GM10266 (cell line): ENCODE measurements at regions not wholly inside any gene's neighbourhood (a gene's known extent, or its start where the extent isn't known, plus 50 kb on each side); places are given as distances from the start of the nearest gene placed in this dataset.

Experiments
- DNase-seq: peaks from one replicate; pipeline ENCODE4 v3.0.0; 2012; ENCODE audit errors: extremely low spot score
- CTCF ChIP-seq: IDR thresholded peaks from 2 replicates; pipeline ENCODE4 v1.5.1; 2012; ENCODE audit warnings: mild to moderate bottlenecking, low read depth; ENCODE audit not compliant: control insufficient read depth, insufficient read depth; ENCODE audit errors: missing control alignments

- DNase-seq: no peak
- no peak for TF ChIP-seq CTCF
Measured at GRCh38 chr2:241970716-241971115, 101.2 kb downstream of the RTP5 start.

- DNase-seq: no peak
- TF ChIP-seq CTCF: no peak
Measured at GRCh38 chr2:241974096-241974495, 104.6 kb downstream of the RTP5 start.

GRCh38 chr2:241974851-241975592, 105.5 kb downstream of the RTP5 start:
- TF ChIP-seq CTCF: no peak
- DNase-seq: no peak

- TF ChIP-seq CTCF: no peak
- DNase-seq: no peak
Measured at GRCh38 chr2:241975593-241976284, 106.2 kb downstream of the RTP5 start.

GRCh38 chr2:241976296-241976695, 106.8 kb downstream of the RTP5 start:
- no peak for DNase-seq
- no peak for TF ChIP-seq CTCF

- TF ChIP-seq CTCF: no peak
- no peak for DNase-seq
Measured at GRCh38 chr2:241977557-241978300, 108.2 kb downstream of the RTP5 start.
